K562 (cell line): ENCODE measurements at regions not wholly inside any gene's neighbourhood (a gene's known extent, or its start where the extent isn't known, plus 50 kb on each side); places are given as distances from the start of the nearest gene placed in this dataset.
A peak's percentile ranks its signal among the peaks of the same experiment; 100 is the strongest.

Experiments used
- ATAC-seq: fragments of 200-7000 bp; cut with Tn5 transposase; 3 replicates; pipeline ENCODE4 v1.9.1; 2020; ENCODE audit warnings: moderate library complexity
- BruUV-seq: library from RNA; stranded (reverse); fragments of 400-500 nt; replicated peaks from 2 replicates; lab custom pipeline; 2021; lab: Mats Ljungman, UMichigan
- CTCF ChIA-PET: fragments of 300-600 bp; formaldehyde crosslinking; extraction: SDS; loops from one replicate; lab custom pipeline; 2021; ENCODE audit warnings: low intra/inter-chr PET ratio; lab: Yijun Ruan, JAX
- POLR2A ChIA-PET: fragments of 300-600, 350-650 bp; sonication (Branson Sonifier 250); formaldehyde crosslinking; extraction: SDS; loops from one replicate; lab custom pipeline; 2021; ENCODE audit warnings: antibody characterized with exemption, inconsistent platforms; lab: Yijun Ruan, JAX
- DNase-seq, 4 experiments: peaks; one replicate each; pipeline versions ENCODE4 v3.0.0 to v3.0.0-alpha.2; 2011 to 2018; ENCODE audit warnings: low spot score in 3 of 4, mixed read lengths in 3 of 4; ENCODE audit errors: extremely low read depth in 1 of 4
- FAIRE-seq: peaks from 2 replicates; lab custom pipeline; 2011; peaks lifted over from hg19 to GRCh38; lab: Jason Lieb, UNC
- H2AFZ ChIP-seq: 2 replicates; pipeline ENCODE4 v1.6.0; 2011; ENCODE audit warnings: low read depth, low read length, control low read depth, inconsistent platforms
- H3K27ac ChIP-seq: fragments of 200-600 bp; 3 replicates; pipeline ENCODE4 v1.8.0; 2011; ENCODE audit warnings: low read depth, mild to moderate bottlenecking, control low read depth, inconsistent platforms, low read length, moderate library complexity, mixed read lengths; ENCODE audit errors: extremely low read depth
- H3K27me3 ChIP-seq, 2 experiments: fragments of 300-600 bp in 1 of 2; 2 replicates in 1 of 2; 3 replicates in 1 of 2; pipeline versions ENCODE4 v1.6.0 to v1.8.0; 2011; ENCODE audit warnings: inconsistent platforms in 2 of 2, low read length in 2 of 2, mild to moderate bottlenecking in 1 of 2, mixed read lengths in 1 of 2, moderate library complexity in 1 of 2; ENCODE audit not compliant: control insufficient read depth in 2 of 2, insufficient read depth in 2 of 2
- H3K36me3 ChIP-seq: fragments of 300-600 bp; 3 replicates; pipeline ENCODE4 v1.8.0; 2011; ENCODE audit warnings: mild to moderate bottlenecking, low read length, inconsistent platforms; ENCODE audit not compliant: control insufficient read depth, insufficient read depth
- H3K4me1 ChIP-seq, 2 experiments: fragments of 200-600 bp in 1 of 2; replicated peaks in 1 of 2; 2 replicates in 1 of 2; 3 replicates in 1 of 2; pipeline versions ENCODE4 v1.5.1 to v1.8.0; 2011; ENCODE audit warnings: inconsistent platforms in 2 of 2, low read length in 2 of 2, mild to moderate bottlenecking in 1 of 2, mixed read lengths in 1 of 2, moderate library complexity in 1 of 2; ENCODE audit not compliant: control insufficient read depth in 2 of 2, insufficient read depth in 2 of 2
- H3K4me2 ChIP-seq: 2 replicates; pipeline ENCODE4 v1.6.1; 2011; ENCODE audit warnings: low read length, control low read depth, inconsistent platforms, mixed read lengths; ENCODE audit not compliant: insufficient read depth
- H3K4me3 ChIP-seq: fragments of 200-600 bp; sonication (generic), shearing (Covaris generic); 2 replicates; pipeline ENCODE4 v1.5.1; 2016; ENCODE audit warnings: control low read depth, inconsistent platforms
- H3K79me2 ChIP-seq: fragments of 200-600 bp; 3 replicates; pipeline ENCODE4 v1.8.0; 2011; ENCODE audit warnings: low read length, inconsistent platforms; ENCODE audit not compliant: control insufficient read depth, insufficient read depth
- H3K9ac ChIP-seq, 2 experiments: 2 replicates each; pipeline versions ENCODE4 v1.6.0 to v1.6.1; 2011; ENCODE audit warnings: low read depth in 2 of 2, low read length in 2 of 2, control low read depth in 1 of 2, inconsistent platforms in 1 of 2, mild to moderate bottlenecking in 1 of 2, mixed read lengths in 1 of 2; ENCODE audit not compliant: insufficient read depth in 1 of 2
- H3K9me1 ChIP-seq: one replicate; pipeline ENCODE4 v1.6.0; 2011; ENCODE audit warnings: inconsistent platforms, mild to moderate bottlenecking, low read length, moderate library complexity; ENCODE audit not compliant: control insufficient read depth, insufficient read depth
- H3K9me3 ChIP-seq: replicated peaks from 2 replicates; pipeline ENCODE4 v1.5.1; 2011; ENCODE audit warnings: low read depth, low read length, inconsistent platforms; ENCODE audit not compliant: control insufficient read depth, insufficient read depth
- H4K20me1 ChIP-seq: replicated peaks from 2 replicates; pipeline ENCODE4 v1.6.1; 2011; ENCODE audit warnings: low read length, inconsistent platforms, mixed read lengths; ENCODE audit not compliant: control insufficient read depth, insufficient read depth
- DMBX1 ChIP-seq: fragments of 250-450 bp; sonication (Bioruptor Pico); IDR thresholded peaks from 2 replicates; pipeline ENCODE4 v1.8.0; 2022; ENCODE audit warnings: inconsistent platforms, mild to moderate bottlenecking, moderate library complexity, borderline replicate concordance
- FOSL1 ChIP-seq: fragments of 200-800 bp; sonication (Bioruptor generic); conservative IDR thresholded peaks from 2 replicates; pipeline ENCODE4 v1.6.1; 2016; ENCODE audit warnings: missing genetic modification characterization, missing compliant biosample characterization
- GABPA ChIP-seq: fragments of 200-800 bp; sonication (Bioruptor generic); conservative IDR thresholded peaks from 2 replicates; pipeline ENCODE4 v1.6.1; 2016; ENCODE audit warnings: low read depth, missing genetic modification characterization, missing compliant biosample characterization
- KLF1 ChIP-seq: fragments of 450-650 bp; IDR thresholded peaks from 2 replicates; pipeline ENCODE4 v1.6.1; 2016; ENCODE audit warnings: missing genetic modification characterization, missing compliant biosample characterization
- NCOA2 ChIP-seq, 2 experiments: fragments of 450-650 bp; IDR thresholded peaks; 2 replicates each; pipeline ENCODE4 v1.6.1; 2018; ENCODE audit warnings: mild to moderate bottlenecking in 2 of 2, moderate library complexity in 1 of 2; ENCODE audit not compliant: partially characterized antibody in 2 of 2
- NR2C2 ChIP-seq, 2 experiments: fragments of 200-800 bp in 1 of 2; sonication (Bioruptor generic) in 1 of 2; sonication (generic) in 1 of 2; formaldehyde crosslinking in 1 of 2; IDR thresholded peaks; 2 replicates each; pipeline versions ENCODE4 v1.6.1 to v1.8.0; 2016 to 2022; ENCODE audit warnings: mild to moderate bottlenecking in 1 of 2, missing compliant biosample characterization in 1 of 2, missing genetic modification characterization in 1 of 2, missing genetic modification reagents in 1 of 2
- OTX1 ChIP-seq: fragments of 450-650 bp; formaldehyde crosslinking; IDR thresholded peaks from 2 replicates; pipeline ENCODE4 v1.4.0; 2022; ENCODE audit warnings: mild to moderate bottlenecking
- SMAD4 ChIP-seq: fragments of 250-450 bp; sonication (Bioruptor Pico); conservative IDR thresholded peaks from 2 replicates; pipeline ENCODE4 v1.8.0; 2021; ENCODE audit warnings: inconsistent platforms, mild to moderate bottlenecking, moderate library complexity
- SRSF9 ChIP-seq: fragments of 200-400 bp; formaldehyde crosslinking; IDR thresholded peaks from 2 replicates; pipeline ENCODE4 v1.6.1; 2017; ENCODE audit warnings: low read depth, low read length, borderline replicate concordance
- TAF7 ChIP-seq: fragments of 450-650 bp; IDR thresholded peaks from 2 replicates; pipeline ENCODE4 v1.6.1; 2016; ENCODE audit warnings: missing genetic modification characterization, missing compliant biosample characterization
- ZKSCAN3 ChIP-seq: fragments of 250-450 bp; sonication (Bioruptor Pico); IDR thresholded peaks from 2 replicates; pipeline ENCODE4 v1.4.0; 2020
- ZNF140 ChIP-seq: fragments of 250-450 bp; sonication (Bioruptor Pico); IDR thresholded peaks from 2 replicates; pipeline ENCODE4 v1.8.0; 2021; ENCODE audit warnings: moderate library complexity, mild to moderate bottlenecking, inconsistent platforms
- ZNF175 ChIP-seq: fragments of 200-800 bp; sonication (Bioruptor generic); IDR thresholded peaks from 2 replicates; pipeline ENCODE4 v1.6.1; 2016; ENCODE audit warnings: low read depth, mild to moderate bottlenecking, missing genetic modification characterization, missing compliant biosample characterization
- ZNF263 ChIP-seq: sonication (generic); formaldehyde crosslinking; IDR thresholded peaks from 2 replicates; pipeline ENCODE4 v1.8.0; 2022; ENCODE audit warnings: mild to moderate bottlenecking, missing genetic modification reagents, borderline replicate concordance
- ZNF311 ChIP-seq: fragments of 250-450 bp; sonication (Bioruptor Pico); IDR thresholded peaks from 2 replicates; pipeline ENCODE4 v1.4.0; 2020; ENCODE audit warnings: mild to moderate bottlenecking, moderate library complexity
- WGBS: fragments of 100-300 bp; shearing (Covaris generic); methylation state at CpG from one replicate; pipeline ENCODE4 v1.1.6; 2016; ENCODE audit warnings: low coverage, mixed read lengths; ENCODE audit not compliant: insufficient coverage; ENCODE audit errors: missing lambda C conversion rate; 5-methylcytosine and 5-hydroxymethylcytosine counted together
- in situ Hi-C: fragments of 300-500 bp; cut with MboI; formaldehyde crosslinking; loops from 4 replicates; pipeline ENCODE4 v1.15.0; 2018; ENCODE audit warnings: inconsistent platforms, mixed read lengths
- intact Hi-C: fragments of 100-400 bp; cut with micrococcal nuclease; formaldehyde crosslinking; loops from 2 replicates; pipeline ENCODE4 v1.14.2; 2022
- TF ChIP-seq, protein P1 (sequence below), 2 experiments: fragments of 450-650 bp in 1 of 2; sonication (generic) in 1 of 2; formaldehyde crosslinking; conservative IDR thresholded peaks; 2 replicates each; pipeline versions ENCODE4 v1.4.0 to v1.8.1; 2020 to 2022; ENCODE audit warnings: mild to moderate bottlenecking in 1 of 2, missing genetic modification reagents in 1 of 2
- TF ChIP-seq, protein P2 (sequence below): fragments of 450-650 bp; IDR thresholded peaks from 2 replicates; pipeline ENCODE4 v1.6.1; 2016; ENCODE audit warnings: low read depth, mild to moderate bottlenecking, moderate library complexity
- TF ChIP-seq, protein P3 (sequence below): IDR thresholded peaks from 3 replicates; pipeline ENCODE4 v1.6.1; 2011; ENCODE audit warnings: borderline replicate concordance, mild to moderate bottlenecking; ENCODE audit not compliant: insufficient read length, insufficient read depth

DNA sequence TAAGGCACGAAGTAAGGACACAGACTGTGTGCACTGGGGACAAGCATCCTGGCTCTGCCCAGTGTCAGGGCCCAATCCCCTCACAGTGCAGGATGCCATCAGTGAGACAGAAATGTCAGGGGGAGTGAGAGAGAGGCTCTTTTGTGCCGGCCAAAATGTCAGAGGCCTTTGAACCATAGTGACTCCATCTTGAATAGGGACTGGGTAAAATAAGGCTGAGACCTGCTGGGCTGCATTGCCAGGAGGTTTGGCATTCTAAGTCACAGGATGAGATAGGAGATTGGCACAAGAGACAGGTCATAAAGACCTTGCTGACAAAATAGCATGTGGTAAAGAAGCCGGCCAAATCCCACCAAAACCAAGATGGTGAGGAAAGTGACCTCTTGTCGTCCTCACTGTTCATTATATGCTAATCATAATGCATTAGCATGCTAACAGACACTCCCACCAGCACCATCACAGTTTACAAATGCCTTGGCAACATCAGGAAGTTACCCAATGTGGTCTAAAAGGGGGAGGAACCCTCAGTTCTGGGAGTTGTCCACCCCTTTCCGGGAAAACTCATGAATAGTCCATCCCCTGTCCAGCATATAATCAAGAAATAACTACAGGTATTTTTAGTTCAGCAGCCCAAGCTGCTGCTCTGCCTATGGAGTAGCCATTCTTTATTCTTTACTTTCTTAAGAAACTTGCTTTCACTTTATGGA lies 337.4 kb downstream of the LPIN1 start:
- H3K36me3 ChIP-seq: no peaks in the 10 kb centered on the region
- H3K9me1 ChIP-seq: no peaks in the 10 kb centered on the region
- no peaks in the 10 kb centered on the region for H3K79me2 ChIP-seq
- no peak overlapping the region for H3K4me3 ChIP-seq
- H3K4me1 ChIP-seq: peaks cover 8 to 11% of the 10 kb centered on the region in 2 experiments; a peak in 4 of 5 replicates
- H3K4me2 ChIP-seq: no peak overlapping the region; the same call in 1 of the 2 replicates
- peak; percentile 83 for FAIRE-seq
- ChIA-PET POLR2A (interaction anchor here (0.6 to 1.0 kb wide), 2 partner anchors 9 to 22 kb away, joined by 3 to 4 read pairs; no protein-coding TSS in a partner anchor), CTCF (no interaction called here)
- WGBS: 40% methylated on average over 4 of the region's 5 CpGs
- in situ Hi-C loops (no loop called here), intact Hi-C loops (no loop called here)
- peak overlapping the region; percentile 53 for H2AFZ ChIP-seq
- peak in 2 of 4 experiments; percentile 30 to 81 for DNase-seq
- BruUV-seq: no TSS peak
- H3K9me3 ChIP-seq: no peaks in the 10 kb centered on the region
- H3K27ac ChIP-seq: no peak overlapping the region
- H3K9ac ChIP-seq: no peak overlapping the region
- peak; percentile 87 for ATAC-seq
- no peaks in the 10 kb centered on the region for H4K20me1 ChIP-seq
- no peaks in the 10 kb centered on the region for H3K27me3 ChIP-seq
- no peak for TF ChIP-seq NR2C2 (CRISPR knock-in tag; IDR thresholded peaks at IDR 0.05)
- peak; percentile 74 for TF ChIP-seq NR2C2 (tag; IDR thresholded peaks at IDR 0.05)
- TF ChIP-seq KLF1: peak; percentile 69; the same call in 1 of the 2 replicates
- TF ChIP-seq, protein P1, sequence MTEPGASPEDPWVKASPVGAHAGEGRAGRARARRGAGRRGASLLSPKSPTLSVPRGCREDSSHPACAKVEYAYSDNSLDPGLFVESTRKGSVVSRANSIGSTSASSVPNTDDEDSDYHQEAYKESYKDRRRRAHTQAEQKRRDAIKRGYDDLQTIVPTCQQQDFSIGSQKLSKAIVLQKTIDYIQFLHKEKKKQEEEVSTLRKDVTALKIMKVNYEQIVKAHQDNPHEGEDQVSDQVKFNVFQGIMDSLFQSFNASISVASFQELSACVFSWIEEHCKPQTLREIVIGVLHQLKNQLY (CRISPR knock-in tag; conservative IDR thresholded peaks at IDR 0.05): no peak
- peak; percentile 95 for TF ChIP-seq DMBX1
- TF ChIP-seq TAF7 (tag): peak; percentile 84
- TF ChIP-seq NCOA2 (IDR thresholded peaks at IDR 0.05; ENCODE audit: partially characterized antibody in 2 of 2): no peak
- TF ChIP-seq ZNF263 (CRISPR knock-in tag): no peak
- TF ChIP-seq ZKSCAN3 (CRISPR knock-in tag): peak; percentile 58; the same call in 1 of the 2 replicates
- peak; percentile 74; the same call in 1 of the 2 replicates for TF ChIP-seq ZNF175
- peak; percentile 63 for TF ChIP-seq GABPA
- TF ChIP-seq SRSF9: no peak
- TF ChIP-seq, protein P2, sequence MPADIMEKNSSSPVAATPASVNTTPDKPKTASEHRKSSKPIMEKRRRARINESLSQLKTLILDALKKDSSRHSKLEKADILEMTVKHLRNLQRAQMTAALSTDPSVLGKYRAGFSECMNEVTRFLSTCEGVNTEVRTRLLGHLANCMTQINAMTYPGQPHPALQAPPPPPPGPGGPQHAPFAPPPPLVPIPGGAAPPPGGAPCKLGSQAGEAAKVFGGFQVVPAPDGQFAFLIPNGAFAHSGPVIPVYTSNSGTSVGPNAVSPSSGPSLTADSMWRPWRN: no peak
- TF ChIP-seq OTX1 (CRISPR knock-in tag): peak; percentile 77
- peak; percentile 92 for TF ChIP-seq ZNF311
- peak; percentile 88 for TF ChIP-seq SMAD4
- peak; percentile 71; the same call in 1 of the 2 replicates for TF ChIP-seq ZNF140 (CRISPR knock-in tag)
- TF ChIP-seq FOSL1 (tag): 0 out of 2 replicates have a peak, but pooled peaks have one; percentile 36
- TF ChIP-seq, protein P3, sequence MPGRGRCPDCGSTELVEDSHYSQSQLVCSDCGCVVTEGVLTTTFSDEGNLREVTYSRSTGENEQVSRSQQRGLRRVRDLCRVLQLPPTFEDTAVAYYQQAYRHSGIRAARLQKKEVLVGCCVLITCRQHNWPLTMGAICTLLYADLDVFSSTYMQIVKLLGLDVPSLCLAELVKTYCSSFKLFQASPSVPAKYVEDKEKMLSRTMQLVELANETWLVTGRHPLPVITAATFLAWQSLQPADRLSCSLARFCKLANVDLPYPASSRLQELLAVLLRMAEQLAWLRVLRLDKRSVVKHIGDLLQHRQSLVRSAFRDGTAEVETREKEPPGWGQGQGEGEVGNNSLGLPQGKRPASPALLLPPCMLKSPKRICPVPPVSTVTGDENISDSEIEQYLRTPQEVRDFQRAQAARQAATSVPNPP: no peak
